UCSD-AML1 (cell line): ENCODE measurements at regions not wholly inside any gene's neighbourhood (a gene's known extent, or its start where the extent isn't known, plus 50 kb on each side); places are given as distances from the start of the nearest gene placed in this dataset.
A peak's percentile ranks its signal among the peaks of the same experiment; 100 is the strongest.

Experiments
- DNase-seq: peaks from one replicate; lab custom pipeline; 2025; ENCODE audit not compliant: unreplicated experiment; lab: John Stamatoyannopoulos, UW

DNA sequence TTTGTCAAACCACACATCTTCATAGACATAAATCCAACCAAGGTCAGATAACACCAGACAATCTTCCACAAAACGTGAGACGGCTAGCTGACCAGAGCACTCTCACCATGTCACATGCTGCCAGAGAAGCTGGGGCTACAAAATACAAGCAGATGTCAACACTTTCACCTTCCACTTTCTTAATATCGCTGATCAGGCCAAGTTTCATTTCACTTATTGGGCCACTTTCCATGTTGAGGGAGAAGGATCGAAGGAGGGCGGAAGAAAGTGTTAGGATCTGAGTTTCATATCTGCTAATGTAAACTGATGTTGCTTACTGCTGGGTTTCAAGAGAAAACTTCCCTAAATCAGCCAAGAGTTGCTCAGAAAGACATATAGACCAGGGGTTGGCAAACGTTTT, 177.0 kb upstream of the PRDM1 start:
- DNase-seq = no peak

DNA sequence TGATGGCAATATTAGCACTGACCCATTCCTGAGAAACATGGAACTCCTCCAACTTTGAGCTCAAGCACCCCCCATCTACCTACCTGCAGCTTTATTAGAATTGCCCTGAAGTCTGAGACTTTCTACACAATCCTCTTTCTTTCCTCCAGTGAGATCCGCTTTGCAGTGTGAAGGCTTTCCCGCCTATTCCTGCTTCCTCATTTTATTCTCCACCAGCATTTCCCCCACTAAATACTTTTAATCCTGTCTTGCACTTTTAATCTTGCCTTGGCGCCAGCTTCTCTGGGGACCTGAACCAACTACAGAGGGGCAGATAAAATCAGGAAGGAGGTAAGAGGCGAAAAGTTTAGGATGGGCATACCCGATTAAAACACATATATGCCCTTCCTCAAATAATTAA, 178.1 kb upstream of the PRDM1 start:
- DNase-seq = no peak

DNA sequence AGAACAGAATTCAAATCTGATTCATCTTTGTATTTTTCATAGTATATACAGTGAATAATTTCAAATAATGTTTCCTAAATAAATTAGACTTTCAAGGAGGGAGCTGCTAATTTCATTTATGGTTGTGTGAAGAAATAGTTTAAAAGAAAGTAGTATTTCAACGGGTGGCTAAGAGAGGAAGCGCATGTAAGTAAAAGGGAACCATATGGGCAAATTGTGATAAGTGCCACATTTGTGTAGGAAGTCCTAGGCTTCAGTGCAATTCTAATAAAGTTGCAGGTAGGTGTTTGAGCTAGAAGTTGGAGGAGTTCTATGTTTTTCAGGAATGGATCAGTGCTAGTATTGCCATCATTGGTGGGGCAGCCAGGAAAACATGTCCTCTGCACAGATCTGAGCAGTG, 178.8 kb upstream of the PRDM1 start:
- DNase-seq = no peak

DNA sequence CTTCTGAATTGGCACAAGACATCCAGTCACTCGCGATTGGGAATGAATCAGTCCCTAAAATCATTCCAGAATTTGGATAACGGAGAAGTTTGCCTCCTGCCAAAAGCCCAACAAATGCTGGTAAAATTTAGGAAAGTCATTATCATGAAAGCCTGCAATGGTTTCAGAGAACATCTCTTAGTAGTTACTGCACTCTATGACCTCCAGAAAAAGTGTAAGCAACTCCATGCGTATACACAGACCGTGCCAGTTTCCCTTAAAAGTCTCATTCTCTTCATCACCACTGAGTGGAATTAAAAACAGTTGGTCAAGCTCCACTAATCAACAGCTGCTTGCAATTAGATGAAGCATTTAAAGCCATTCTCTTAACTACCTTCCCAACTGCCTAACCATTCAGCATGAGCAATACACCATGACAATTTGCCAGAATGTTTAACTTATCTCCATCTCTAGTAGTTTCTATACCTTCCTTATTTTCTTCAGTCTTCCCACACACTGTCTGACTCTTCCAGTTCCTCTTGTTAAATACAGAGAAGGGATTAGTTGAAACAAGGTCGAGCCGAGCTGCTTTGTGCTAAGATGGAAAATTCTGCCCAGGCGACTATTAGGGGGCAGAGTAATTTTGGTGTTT, 183.6 kb upstream of the PRDM1 start:
- no peak for DNase-seq

DNA sequence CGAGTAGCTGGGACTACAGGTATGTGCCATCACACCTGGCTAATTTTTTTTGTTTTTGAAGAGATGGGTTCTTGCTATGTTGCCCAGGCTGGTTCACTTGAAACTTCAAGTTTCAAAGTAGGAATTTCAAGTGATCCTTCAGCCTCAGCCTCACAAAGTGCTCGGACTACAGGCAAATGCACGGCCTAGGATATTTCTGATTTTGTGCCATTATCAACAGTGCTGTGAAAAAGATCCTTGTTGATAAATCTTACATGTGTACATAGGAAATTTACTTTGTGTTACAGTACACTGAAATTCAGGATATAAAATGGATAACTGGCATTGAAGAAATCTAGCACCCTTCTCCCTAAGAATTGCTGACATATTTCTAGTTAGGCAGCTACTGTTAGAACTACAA, 184.6 kb upstream of the PRDM1 start:
- no peak for DNase-seq

DNA sequence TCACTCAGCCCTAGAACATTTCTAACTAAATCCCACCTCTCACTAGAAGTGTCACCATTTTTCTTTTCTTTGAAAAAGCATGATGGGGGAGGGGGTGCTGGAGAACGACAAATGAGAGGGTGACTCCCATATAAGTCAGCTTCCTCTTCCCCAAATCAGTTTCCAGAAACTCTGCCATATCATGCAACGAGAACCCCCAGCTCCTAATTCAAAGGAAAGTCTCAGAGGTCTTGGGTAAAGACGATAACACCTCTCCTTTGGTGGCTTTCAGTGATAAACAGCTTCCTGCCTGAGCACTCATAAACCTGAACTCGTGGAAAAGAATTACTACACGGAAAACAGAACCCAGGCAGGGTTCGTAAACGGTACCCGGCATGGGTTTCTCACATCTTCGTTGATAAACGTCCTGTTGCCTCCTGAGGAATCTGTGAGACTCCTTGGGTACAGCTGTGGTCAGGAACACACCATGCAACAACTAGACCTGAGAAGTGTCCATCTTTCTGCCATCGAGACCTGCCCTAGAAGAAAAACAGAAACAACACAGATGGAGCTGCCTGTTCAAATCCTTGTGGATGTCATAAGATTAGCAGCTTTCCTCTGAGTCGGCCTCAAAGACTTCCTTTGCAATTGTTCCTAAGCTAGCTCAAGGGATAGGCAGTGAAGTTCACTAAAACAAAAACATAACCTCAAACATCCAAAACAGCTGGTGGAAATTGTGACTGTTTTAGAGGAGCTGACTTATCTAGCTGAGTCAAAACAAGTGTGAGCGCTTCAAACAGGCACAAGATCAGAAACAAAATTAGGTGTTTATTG, 185.8 kb upstream of the PRDM1 start:
- DNase-seq = peak; percentile 25

DNA sequence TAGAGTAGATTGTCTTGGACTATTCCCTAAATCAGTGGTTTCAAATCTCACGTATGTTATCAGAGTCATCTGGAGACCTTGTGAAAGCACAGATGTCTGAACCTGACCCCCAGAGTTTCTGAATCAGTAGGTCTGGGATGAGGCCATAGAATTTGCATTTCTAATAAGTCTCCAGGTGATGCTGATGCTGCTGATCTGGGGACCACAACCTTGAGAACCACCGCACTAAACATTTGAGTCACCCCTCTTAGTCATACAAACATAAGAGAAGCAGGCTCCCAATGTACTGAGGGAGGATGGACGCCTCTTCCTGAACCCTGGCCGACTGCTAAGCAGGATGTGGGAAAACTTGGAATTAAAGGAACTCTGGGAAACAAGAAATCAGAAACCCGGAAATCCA, 187.8 kb upstream of the PRDM1 start:
- no peak for DNase-seq

DNA sequence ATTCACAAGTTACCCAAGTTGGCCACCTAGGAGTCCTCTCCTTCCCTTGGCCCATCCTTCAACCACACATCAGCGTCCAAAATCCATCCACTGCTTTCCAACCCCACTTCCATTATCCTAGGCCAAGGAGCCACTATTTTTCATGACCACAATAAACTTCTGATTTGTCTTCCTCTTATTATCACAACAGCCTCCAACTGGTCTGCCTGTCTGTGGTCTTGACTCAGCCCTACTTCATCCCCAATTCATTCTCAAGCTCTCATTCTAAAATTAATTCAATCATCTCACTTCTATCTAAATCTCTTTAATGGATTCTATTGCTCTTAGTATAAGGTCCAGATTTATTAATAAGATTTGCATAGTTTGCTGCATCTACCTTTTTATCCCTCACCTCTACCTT, 189.0 kb upstream of the PRDM1 start:
- DNase-seq = no peak

DNA sequence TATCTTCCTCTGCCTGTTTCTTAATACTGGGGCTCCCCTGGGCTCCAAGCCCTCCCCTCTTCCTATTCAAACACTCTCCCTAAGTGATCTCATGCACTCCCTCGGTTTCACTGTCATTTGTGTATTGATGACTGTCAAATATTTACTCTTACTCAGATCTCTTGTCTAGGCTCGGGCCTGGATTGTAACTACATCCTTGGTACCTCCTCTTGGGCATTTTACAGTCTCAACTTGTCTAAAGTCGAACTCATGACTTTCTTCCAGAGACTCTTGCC, 189.4 kb upstream of the PRDM1 start:
- DNase-seq = no peak

DNA sequence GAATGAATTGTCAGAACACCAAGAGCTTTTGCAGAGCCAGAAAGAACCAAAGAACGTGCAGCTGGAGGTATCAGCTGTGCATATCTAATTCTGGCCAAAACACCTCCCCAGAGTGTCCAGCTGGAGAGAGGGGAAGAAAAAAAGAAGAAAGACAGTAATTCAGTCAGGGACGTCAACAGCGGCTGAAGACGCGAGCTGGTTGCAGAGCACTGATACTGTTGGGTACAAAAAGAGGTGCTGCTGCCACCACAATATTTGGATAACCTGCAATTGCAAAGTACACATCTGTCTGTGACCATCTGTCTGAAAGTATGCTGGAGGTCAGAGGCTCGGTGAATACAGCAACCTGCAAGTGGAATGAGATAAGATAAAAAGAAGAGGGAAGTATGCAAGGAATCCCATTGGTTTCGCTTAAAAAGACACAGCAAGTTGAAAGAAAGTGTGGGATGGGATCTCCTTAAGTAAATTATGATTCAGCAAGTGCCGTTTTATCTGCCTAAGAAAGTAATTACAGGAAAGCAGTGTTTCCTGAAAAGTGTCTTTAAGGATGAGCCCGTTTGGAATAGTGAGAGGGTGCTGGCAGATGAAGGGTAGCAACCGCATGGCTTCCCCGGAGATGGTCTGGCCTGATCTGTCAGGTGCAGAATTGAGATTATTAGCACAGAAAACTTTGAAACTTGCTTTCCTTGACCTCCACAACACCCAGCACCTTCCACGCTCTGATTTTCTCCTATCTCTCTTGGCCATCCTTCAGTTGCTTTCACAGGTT, 189.9 kb upstream of the PRDM1 start:
- no peak for DNase-seq

DNA sequence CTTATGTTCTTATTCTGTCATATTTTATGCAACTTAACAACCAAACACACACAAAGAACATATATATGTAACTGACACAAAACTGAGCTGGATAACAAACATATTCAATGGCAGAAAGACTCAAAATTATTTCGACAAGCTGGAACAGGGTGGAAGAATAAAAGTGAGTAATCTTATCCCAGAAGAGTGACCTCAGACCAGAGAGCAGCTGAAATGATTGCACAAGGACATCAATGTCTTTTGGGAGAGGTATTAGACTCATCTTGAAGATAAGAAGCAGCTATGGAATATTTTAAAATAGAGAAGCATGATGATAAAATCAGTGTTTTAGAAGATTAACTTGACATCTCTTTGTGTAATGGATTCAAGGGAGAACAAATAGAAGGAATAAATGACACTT, 191.6 kb upstream of the PRDM1 start:
- no peak for DNase-seq

DNA sequence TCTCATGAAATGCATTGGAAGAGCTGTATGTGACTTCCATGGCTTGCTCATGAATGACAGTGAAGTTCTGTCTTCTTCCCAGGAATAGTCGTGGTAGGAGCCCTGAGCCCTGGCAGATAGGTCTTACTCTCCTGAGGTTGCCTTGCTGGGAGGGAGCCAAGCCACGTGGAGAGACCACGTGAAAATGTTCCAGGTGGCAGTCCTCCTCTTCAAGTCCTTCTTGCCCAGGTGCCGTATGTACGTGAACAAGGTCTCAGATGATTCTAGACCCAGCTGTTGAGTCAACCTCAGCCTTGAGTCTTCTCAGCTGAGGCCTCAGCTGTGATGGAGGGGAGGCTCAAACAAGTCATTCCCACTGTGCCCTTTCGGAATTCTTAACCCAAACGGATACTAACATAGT, 192.4 kb upstream of the PRDM1 start:
- DNase-seq = no peak

DNA sequence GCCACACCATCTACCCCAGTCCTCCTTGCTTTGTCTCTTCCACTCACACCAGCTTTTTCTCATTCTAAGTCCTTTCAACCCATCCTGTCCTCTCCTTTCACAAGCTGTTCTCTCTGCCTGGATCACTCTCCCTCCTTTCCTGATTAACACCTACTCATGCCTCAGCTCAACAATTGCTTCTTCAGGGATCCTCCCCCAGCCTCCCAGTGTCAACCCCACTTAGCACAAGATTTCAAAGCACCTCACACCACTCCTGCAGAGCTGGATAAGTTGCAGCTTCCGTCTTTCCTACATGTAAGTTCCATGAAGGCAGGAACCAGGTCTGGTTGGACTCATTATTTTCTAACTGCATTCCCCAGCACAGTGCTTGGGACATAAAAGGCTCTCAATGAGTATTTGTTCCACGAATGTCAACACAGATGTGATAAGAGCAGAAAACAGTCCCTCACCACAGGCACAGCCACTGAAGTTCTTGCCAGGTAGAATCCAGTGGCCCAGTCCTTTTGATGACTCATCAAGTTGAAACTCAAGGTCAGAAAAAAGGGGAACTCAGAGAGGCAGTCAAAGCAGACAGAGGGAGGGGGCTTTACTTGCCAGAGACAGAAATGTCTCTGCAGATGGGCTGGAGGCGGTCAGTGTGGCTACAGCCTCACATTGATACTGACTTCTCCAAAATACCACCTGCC, 193.4 kb upstream of the PRDM1 start:
- peak; percentile 23 for DNase-seq

DNA sequence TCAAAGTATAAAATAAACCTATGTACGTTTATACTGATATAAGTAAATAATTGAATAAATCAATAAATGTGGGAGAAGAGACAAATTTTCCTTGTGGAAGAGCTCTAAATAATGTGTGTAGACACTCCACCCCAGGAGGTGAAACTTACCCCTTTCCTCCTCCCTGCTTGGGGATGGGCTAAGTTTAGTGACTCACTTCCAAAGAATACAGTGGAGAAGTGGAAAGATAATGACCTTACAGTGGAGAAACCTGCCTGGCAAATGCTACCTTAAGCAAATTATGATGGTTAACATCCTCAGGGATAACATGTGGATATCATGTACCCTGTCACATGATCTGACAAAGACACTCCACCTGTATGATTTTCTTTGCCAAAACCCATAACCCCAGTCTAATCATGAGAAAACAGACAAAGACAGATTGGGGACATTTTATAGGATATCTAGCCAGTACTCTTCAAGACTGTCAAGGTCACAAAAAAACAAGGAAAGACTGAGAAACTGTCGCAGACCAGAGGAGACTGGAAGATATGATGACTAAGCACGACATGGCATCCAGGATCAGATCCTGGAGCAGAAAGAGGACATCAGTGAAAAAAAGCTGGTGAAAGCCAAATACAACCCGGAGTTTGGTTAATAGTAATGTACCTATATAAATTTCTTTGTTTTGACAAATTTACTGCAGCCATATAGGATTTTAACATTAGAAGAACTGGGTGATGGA, 195.5 kb upstream of the PRDM1 start:
- no peak for DNase-seq

DNA sequence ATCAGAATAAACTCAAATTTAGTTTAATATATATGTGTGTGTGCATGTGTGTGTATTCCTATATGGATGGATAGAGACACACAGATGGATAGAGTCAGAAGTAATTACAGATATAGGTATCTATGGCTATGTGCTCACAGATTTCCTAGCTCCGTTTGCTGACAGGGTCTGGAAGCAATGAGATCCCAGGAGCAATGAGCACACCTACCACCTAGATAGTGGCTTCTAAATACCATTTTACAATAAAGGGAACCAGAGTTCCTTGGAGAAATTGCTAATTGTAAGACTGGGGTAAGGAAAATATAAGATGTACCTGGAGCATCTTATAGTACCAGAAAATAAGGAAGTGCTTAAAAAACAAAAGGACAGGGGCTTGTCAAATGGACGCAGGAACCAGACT, 196.2 kb upstream of the PRDM1 start:
- DNase-seq = no peak

DNA sequence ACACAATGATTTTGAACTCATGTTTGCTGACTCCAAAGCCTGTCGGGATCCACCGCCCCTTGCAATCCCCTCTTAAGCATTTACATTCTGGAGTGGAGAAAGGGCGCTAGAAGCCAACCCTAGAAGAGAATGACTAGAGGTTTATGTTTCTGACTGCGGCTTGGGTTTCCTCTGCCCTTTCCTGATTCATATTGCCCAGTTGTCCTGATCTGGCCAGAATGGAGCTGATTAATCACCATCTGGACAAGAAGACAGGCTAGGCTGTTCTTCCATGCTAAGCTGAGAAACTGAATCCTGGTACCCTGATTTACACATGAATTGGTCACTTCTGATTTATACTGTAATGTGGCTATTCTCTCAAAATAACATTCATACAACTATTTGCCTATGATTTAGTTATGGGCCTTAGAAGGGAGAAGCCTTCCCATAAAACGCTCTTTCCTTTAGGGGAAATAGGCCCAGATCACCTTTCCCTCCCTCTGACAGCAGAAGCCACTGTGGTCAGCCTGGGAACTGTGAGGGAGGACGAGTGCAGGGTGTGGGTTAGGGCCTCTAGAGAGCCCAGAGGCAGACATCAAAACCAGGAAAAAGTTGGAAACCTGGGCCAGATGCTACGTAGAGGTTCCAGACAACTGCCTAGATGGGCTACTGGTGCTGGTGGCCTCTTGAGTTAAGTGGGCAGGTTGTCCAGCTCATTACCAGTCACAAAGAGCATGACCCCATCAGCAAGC, 199.2 kb upstream of the PRDM1 start:
- DNase-seq = peak; percentile 37

DNA sequence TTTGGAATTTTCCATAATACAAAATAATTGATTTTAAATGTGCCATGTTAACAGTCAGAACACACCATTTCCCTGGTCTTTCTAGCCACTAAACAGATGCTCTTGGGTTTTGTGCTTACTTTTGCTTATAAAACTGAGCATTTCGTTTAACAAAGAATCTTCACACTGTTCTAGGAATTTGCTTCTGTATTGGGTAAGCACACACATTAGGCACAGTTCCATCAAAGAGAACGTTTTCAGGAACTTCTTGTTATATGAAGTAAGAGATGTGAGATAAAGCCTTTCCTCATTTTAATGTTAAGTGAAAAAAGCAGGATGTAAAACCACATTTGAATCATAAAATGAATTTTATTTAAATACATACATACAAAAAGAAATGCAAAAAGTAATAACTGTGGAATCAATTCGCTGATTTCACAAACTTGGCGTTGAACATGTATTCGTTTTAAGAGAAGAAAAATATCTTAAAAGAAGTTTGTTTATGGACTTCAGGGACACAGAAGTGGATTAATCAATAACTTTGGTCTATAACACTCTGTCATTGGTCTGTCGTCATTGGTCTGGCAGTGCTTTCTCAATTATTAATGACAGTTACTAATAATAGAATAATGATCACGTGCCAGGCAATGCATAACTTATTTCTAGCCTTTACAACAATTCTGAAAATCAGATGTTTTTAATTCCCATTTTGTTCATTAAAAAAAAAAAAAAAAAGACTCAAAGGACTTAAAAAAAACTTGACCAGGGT, 199.9 kb upstream of the PRDM1 start:
- DNase-seq = no peak

DNA sequence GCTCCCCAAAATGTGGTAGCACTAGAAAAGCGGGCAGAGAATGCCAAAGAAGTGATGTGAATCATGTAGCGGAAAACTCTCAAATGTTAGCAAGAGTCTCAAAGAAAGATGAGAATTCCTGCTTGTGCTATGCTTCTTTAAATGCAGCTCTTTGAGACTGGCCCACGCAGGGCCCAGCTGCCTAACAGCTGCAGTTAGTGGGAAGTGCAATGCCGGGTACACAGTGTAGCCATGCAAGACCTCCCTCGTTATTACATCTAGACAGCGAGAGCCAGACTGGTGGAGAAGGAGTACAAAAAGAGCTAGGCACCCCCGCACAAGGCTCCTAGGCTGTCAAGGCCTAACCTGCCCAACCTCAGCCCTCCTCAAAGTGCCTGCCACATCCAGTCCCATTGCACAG, 201.7 kb upstream of the PRDM1 start:
- no peak for DNase-seq

DNA sequence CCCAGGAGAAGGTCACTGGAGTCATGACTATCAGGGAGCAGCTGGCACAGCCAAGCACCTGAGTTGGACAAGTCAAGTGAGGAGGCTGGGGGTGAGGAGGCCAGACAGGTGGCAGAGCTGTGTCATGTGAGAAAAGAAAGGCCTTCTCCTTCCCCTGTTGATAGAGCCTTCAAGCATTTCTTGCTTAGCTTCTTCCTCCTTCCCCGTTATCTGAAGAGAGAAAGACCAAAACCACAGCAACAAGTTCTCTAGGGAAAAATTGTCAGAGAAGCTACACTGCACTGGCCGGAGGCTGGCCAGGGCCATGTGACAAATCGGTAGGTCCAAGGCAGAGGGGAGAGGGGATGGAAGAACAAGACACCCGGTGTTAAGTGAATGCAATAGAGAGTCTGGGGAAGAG, 202.1 kb upstream of the PRDM1 start:
- no peak for DNase-seq

DNA sequence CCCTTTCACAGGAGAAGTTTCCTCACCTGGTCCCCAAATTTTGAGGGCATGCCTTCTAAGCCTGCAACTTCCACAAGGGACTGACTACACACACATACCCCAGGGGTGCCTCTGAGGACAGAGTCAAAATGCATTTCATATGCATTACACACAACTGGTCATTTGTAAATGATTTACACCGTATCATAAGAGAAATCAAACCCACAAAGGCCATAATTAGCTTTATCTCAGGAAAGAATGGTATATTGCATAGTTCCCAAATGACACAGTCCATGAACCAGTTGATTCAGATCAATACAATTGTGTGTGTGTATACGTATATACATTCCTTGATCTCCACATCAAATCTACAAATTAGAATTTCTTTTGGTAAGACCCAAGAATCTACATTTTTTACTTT, 203.3 kb upstream of the PRDM1 start:
- no peak for DNase-seq
